PC-3 (cell line): ENCODE measurements at regions not wholly inside any gene's neighbourhood (a gene's known extent, or its start where the extent isn't known, plus 50 kb on each side); places are given as distances from the start of the nearest gene placed in this dataset.

ENCODE experiments used
- ATAC-seq: fragments of 200-7000 bp; cut with Tn5 transposase; 2 replicates; pipeline ENCODE4 v1.9.1; 2020; ENCODE audit warnings: mild to moderate bottlenecking, moderate library complexity
- BruUV-seq: library from RNA; stranded (reverse); fragments of 400-500 nt; replicated peaks from 2 replicates; lab custom pipeline; 2021; lab: Mats Ljungman, UMichigan
- CTCF ChIA-PET: fragments of 300-600 bp; sonication (Branson Sonifier 250); formaldehyde crosslinking; loops from one replicate; lab custom pipeline; 2022; ENCODE audit warnings: antibody characterized with exemption; lab: Charles Lee
- POLR2A ChIA-PET: fragments of 300-600 bp; sonication (Branson Sonifier 250); formaldehyde crosslinking; loops from one replicate; lab custom pipeline; 2022; ENCODE audit warnings: antibody characterized with exemption; ENCODE audit not compliant: unreplicated experiment; lab: Charles Lee
- DNase-seq: peaks from one replicate; pipeline ENCODE4 v3.0.0-alpha.2; 2015
- H2AFZ ChIP-seq: fragments of 300-600 bp; sonication (generic); 2 replicates; pipeline ENCODE4 v1.6.0; 2016; ENCODE audit warnings: antibody characterized with exemption, low read length
- H3F3A ChIP-seq: fragments of 300-600 bp; sonication (generic); one replicate; pipeline ENCODE4 v1.6.0; 2017; ENCODE audit warnings: antibody characterized with exemption, low read length, control low read depth, mild to moderate bottlenecking; ENCODE audit not compliant: unreplicated experiment
- H3K27ac ChIP-seq: fragments of 300-600 bp; sonication (generic); 2 replicates; pipeline ENCODE4 v1.5.1; 2016; ENCODE audit warnings: mild to moderate bottlenecking, low read length
- H3K27me3 ChIP-seq: fragments of 300-600 bp; sonication (generic); 2 replicates; pipeline ENCODE4 v1.6.1; 2016; ENCODE audit warnings: low read length, mixed read lengths
- H3K36me3 ChIP-seq: fragments of 300-600 bp; sonication (generic); 2 replicates; pipeline ENCODE4 v1.6.1; 2016; ENCODE audit warnings: low read depth, mixed run types, low read length, mixed read lengths
- H3K4me1 ChIP-seq: fragments of 300-600 bp; sonication (generic); 2 replicates; pipeline ENCODE4 v1.5.1; 2016; ENCODE audit warnings: low read length; ENCODE audit not compliant: insufficient read depth
- H3K4me2 ChIP-seq: fragments of 300-600 bp; sonication (generic); 2 replicates; pipeline ENCODE4 v1.6.0; 2016; ENCODE audit warnings: low read length
- H3K4me3 ChIP-seq: fragments of 300-600 bp; sonication (generic); 2 replicates; pipeline ENCODE4 v1.5.1; 2016; ENCODE audit warnings: mild to moderate bottlenecking, low read length, mixed read lengths
- H3K79me2 ChIP-seq: fragments of 300-600 bp; sonication (generic); 2 replicates; pipeline ENCODE4 v1.6.1; 2017; ENCODE audit warnings: low read length, mixed read lengths
- H3K9ac ChIP-seq: fragments of 300-600 bp; sonication (generic); 2 replicates; pipeline ENCODE4 v1.6.0; 2016; ENCODE audit warnings: mild to moderate bottlenecking, low read length
- H3K9me2 ChIP-seq: fragments of 300-600 bp; sonication (generic); replicated peaks from 2 replicates; pipeline ENCODE4 v1.6.1; 2016; ENCODE audit warnings: mixed run types, low read length, mixed read lengths
- H3K9me3 ChIP-seq: fragments of 300-600 bp; sonication (generic); 2 replicates; pipeline ENCODE4 v1.6.1; 2016; ENCODE audit warnings: low read length, mixed read lengths
- H4K20me1 ChIP-seq: fragments of 300-600 bp; sonication (generic); 2 replicates; pipeline ENCODE4 v1.6.1; 2016; ENCODE audit warnings: low read length, mixed read lengths
- EZH2 ChIP-seq: fragments of 300-600 bp; sonication (generic); IDR thresholded peaks from one replicate; pipeline ENCODE4 v1.6.1; 2017; ENCODE audit warnings: antibody characterized with exemption, mild to moderate bottlenecking, low read length; ENCODE audit not compliant: unreplicated experiment
- EZH2phosphoT487 ChIP-seq: fragments of 300-600 bp; sonication (generic); IDR thresholded peaks from 2 replicates; pipeline ENCODE4 v1.6.1; 2018; ENCODE audit warnings: mild to moderate bottlenecking, antibody characterized with exemption, low read length, borderline replicate concordance
- intact Hi-C: fragments of 100-400 bp; cut with micrococcal nuclease; formaldehyde crosslinking; loops from 2 replicates; pipeline ENCODE4 v1.9.0; 2023
- TF ChIP-seq, protein P1 (sequence below): fragments of 300-600 bp; sonication (generic); conservative IDR thresholded peaks from 2 replicates; pipeline ENCODE4 v1.5.1; 2017; ENCODE audit warnings: antibody characterized with exemption, low read depth, mild to moderate bottlenecking, low read length

DNA sequence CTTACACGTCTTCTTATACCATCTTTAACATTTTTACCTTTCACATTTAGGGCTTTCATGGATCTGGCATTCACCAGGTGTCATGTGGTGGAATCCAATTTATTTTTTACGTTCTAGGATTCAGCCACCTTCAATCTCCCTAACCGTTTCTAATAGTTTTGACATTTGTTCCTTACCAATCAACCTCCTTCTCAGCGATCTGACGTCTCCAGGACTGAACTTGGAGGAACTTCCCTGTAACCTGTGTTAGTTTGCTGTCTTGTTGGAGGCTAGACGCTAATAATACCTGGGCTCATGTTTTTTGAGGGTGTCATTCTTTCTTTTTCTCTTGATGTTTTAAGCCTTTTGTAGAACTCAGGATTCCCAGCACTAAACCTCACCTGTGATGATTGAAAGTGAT, 351.6 kb downstream of the THBS2 start:
- Histone ChIP-seq H3K27me3 (peaks cover 29% of the 10 kb centered on the region), H3K27ac (no peak overlapping the region), H3K9ac (no peak overlapping the region), H4K20me1 (no peaks in the 10 kb centered on the region), H3K36me3 (no peaks in the 10 kb centered on the region), H3K4me2 (no peak overlapping the region), H3K4me3 (no peak overlapping the region), H3F3A (no peaks in the 10 kb centered on the region), H3K9me3 (no peaks in the 10 kb centered on the region), H2AFZ (no peak overlapping the region), H3K79me2 (no peaks in the 10 kb centered on the region), H3K9me2 (no peaks in the 10 kb centered on the region), H3K4me1 (no peaks in the 10 kb centered on the region)
- no peak for ATAC-seq
- BruUV-seq, result no TSS peak
- no peak for DNase-seq
- intact Hi-C loops, result no loop called here
- ChIA-PET CTCF (no interaction called here), POLR2A (interaction anchor here (0.6 kb wide), 1 partner anchor 808 kb away, joined by 3 read pairs; no protein-coding TSS in a partner anchor)
- TF ChIP-seq EZH2phosphoT487 (no peak), EZH2 (no peak)
- TF ChIP-seq, protein P1, sequence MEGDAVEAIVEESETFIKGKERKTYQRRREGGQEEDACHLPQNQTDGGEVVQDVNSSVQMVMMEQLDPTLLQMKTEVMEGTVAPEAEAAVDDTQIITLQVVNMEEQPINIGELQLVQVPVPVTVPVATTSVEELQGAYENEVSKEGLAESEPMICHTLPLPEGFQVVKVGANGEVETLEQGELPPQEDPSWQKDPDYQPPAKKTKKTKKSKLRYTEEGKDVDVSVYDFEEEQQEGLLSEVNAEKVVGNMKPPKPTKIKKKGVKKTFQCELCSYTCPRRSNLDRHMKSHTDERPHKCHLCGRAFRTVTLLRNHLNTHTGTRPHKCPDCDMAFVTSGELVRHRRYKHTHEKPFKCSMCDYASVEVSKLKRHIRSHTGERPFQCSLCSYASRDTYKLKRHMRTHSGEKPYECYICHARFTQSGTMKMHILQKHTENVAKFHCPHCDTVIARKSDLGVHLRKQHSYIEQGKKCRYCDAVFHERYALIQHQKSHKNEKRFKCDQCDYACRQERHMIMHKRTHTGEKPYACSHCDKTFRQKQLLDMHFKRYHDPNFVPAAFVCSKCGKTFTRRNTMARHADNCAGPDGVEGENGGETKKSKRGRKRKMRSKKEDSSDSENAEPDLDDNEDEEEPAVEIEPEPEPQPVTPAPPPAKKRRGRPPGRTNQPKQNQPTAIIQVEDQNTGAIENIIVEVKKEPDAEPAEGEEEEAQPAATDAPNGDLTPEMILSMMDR, result no peak

DNA sequence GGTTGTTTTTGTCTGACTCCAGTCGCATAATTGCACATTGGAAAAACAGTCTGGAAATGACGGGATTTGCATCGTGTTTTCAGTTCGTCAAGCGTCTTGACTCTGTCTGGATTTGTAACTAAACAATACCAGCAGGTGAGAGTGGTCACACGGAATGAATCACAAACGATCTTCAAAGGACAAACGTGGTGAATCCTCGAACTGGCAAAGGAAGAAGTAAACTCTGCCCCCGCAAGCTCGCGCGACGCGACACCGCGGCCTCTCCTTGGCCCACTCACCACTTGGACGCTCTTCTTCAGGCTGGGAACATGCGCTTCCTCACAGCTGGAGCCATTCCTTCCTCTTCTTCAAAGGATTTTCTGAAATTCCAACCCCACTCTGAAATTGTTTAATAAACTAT, 352.6 kb downstream of the THBS2 start:
- CTCF ChIA-PET, result no interaction called here
- BruUV-seq, result no TSS peak

DNA sequence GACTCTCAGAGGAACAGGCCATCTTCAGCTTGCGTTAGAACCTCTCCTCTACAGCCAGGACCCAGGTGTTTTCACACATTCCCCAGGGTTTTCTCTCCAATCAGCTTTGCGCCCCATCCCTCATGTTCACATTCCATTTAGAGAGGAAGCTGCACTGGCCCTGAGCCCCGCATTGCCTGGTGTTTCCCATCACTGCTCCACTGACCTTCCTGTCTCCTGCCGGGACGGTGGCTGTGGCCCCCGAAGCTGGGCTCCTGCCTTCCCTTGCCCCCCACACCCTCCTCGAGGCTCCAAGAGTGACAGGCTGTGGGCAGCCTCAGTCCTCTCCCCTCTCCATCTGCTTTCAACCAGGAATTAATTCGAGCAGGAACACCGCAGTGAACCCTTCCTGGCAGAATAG, 357.3 kb downstream of the THBS2 start:
- ChIA-PET POLR2A (no interaction called here), CTCF (no interaction called here)
- no peak for DNase-seq
- Histone ChIP-seq H2AFZ (no peak overlapping the region), H3K9ac (no peak overlapping the region), H3K9me2 (no peaks in the 10 kb centered on the region), H3K4me1 (peaks cover 3% of the 10 kb centered on the region; the same call in 1 of the 2 replicates), H4K20me1 (no peaks in the 10 kb centered on the region), H3K36me3 (no peaks in the 10 kb centered on the region), H3K4me3 (no peak overlapping the region), H3K27ac (no peak overlapping the region), H3F3A (no peaks in the 10 kb centered on the region), H3K79me2 (no peaks in the 10 kb centered on the region), H3K4me2 (no peak overlapping the region), H3K9me3 (no peaks in the 10 kb centered on the region), H3K27me3 (peaks cover 13% of the 10 kb centered on the region; the same call in 1 of the 2 replicates)
- intact Hi-C loops, result loop anchor here (5.0 kb wide), 1 partner anchor 761 kb away; no protein-coding TSS in a partner anchor
- no TSS peak for BruUV-seq
- TF ChIP-seq EZH2phosphoT487 (no peak), EZH2 (no peak)
- TF ChIP-seq, protein P1, result no peak
- ATAC-seq, result no peak

More for the DNA sequence above, 352.6 kb downstream of the THBS2 start:
- Histone ChIP-seq H3K9me2 (no peaks in the 10 kb centered on the region), H3K4me3 (no peak overlapping the region), H3K4me2 (no peak overlapping the region), H3K9me3 (no peaks in the 10 kb centered on the region), H4K20me1 (no peaks in the 10 kb centered on the region), H3K36me3 (no peaks in the 10 kb centered on the region), H3K9ac (no peak overlapping the region), H3K79me2 (no peaks in the 10 kb centered on the region), H2AFZ (no peak overlapping the region), H3K27ac (no peak overlapping the region), H3K27me3 (peaks cover 29% of the 10 kb centered on the region), H3K4me1 (no peaks in the 10 kb centered on the region), H3F3A (no peaks in the 10 kb centered on the region)
- DNase-seq, result no peak
- POLR2A ChIA-PET, result no interaction called here
- TF ChIP-seq EZH2 (no peak), EZH2phosphoT487 (no peak)
- TF ChIP-seq, protein P1, result no peak
- intact Hi-C loops, result no loop called here
- no peak for ATAC-seq
